ENCODE measurements at regions not wholly inside any gene's neighbourhood (a gene's known extent, or its start where the extent isn't known, plus 50 kb on each side); places are given as distances from the start of the nearest gene placed in this dataset.
"Not testable (repeated sequence)": the region's sequence is repeated elsewhere in the genome, so short reads cannot be mapped to it uniquely, and the experiment has no call there.

GRCh38 chr11:43168241-43168640 is 143.6 kb upstream of the API5 start:
- not testable (repeated sequence) for TF ChIP-seq CTCF (IDR thresholded peaks at IDR 0.05; ENCODE audit: extremely low read depth in 1 of 2, insufficient read depth in 1 of 2, low read depth in 1 of 2, low read length in 2 of 2); POLR2A (IDR thresholded peaks at IDR 0.05; ENCODE audit: low read depth, low read length); POLR2AphosphoS5 (IDR thresholded peaks at IDR 0.05; ENCODE audit: insufficient read depth, low read depth, low read length)

Data from endothelial cell of umbilical vein (primary cell).